Small intestine (tissue), 7 donors: ENCODE measurements at regions not wholly inside any gene's neighbourhood (a gene's known extent, or its start where the extent isn't known, plus 50 kb on each side); places are given as distances from the start of the nearest gene placed in this dataset.
A peak's percentile ranks its signal among the peaks of the same experiment; 100 is the strongest.

ENCODE experiments used
- DNase-seq, 2 donors: peaks; one replicate each; pipeline versions ENCODE4 v3.0.0 to v3.0.0-alpha.2; 2013
- FAIRE-seq: peaks from 2 replicates; lab custom pipeline; 2012; peaks lifted over from hg19 to GRCh38; lab: Jason Lieb, UNC
- H3K27ac ChIP-seq, 3 donors: one replicate each; pipeline ENCODE4 v1.5.1; 2013; ENCODE audit warnings: low read length in 2 of 3, mild to moderate bottlenecking in 2 of 3, control low read depth in 1 of 3, inconsistent platforms in 1 of 3, low read depth in 1 of 3, moderate library complexity in 1 of 3
- H3K27me3 ChIP-seq, 3 donors: one replicate each; pipeline ENCODE4 v1.6.1; 2013; ENCODE audit warnings: low read length in 3 of 3, inconsistent platforms in 1 of 3; ENCODE audit not compliant: control insufficient read depth in 3 of 3, insufficient read depth in 3 of 3
- H3K36me3 ChIP-seq, 3 donors: one replicate each; pipeline ENCODE4 v1.6.1; 2013; ENCODE audit warnings: low read length in 3 of 3, inconsistent platforms in 1 of 3, low read depth in 1 of 3, mild to moderate bottlenecking in 1 of 3, moderate library complexity in 1 of 3; ENCODE audit not compliant: control insufficient read depth in 3 of 3, insufficient read depth in 2 of 3
- H3K4me1 ChIP-seq, 3 donors: one replicate each; pipeline ENCODE4 v1.6.1; 2013; ENCODE audit warnings: low read length in 2 of 3, inconsistent platforms in 1 of 3, low read depth in 1 of 3, mild to moderate bottlenecking in 1 of 3, moderate library complexity in 1 of 3; ENCODE audit not compliant: control insufficient read depth in 3 of 3, insufficient read depth in 2 of 3
- H3K4me3 ChIP-seq, 3 donors: one replicate each; pipeline ENCODE4 v1.5.1; 2013; ENCODE audit warnings: low read length in 3 of 3, control low read depth in 1 of 3, inconsistent platforms in 1 of 3, low read depth in 1 of 3, mild to moderate bottlenecking in 1 of 3, moderate library complexity in 1 of 3
- H3K9me3 ChIP-seq, 2 donors: one replicate each; pipeline ENCODE4 v1.6.1; 2013; ENCODE audit warnings: low read depth in 1 of 2, low read length in 1 of 2; ENCODE audit not compliant: control insufficient read depth in 2 of 2, insufficient read depth in 1 of 2
- WGBS, 3 donors: extraction: QIAGEN DNeasy Blood & Tissue Kit; methylation state at CpG; one replicate each; pipeline ENCODE4 v1.1.7; 2013; 5-methylcytosine and 5-hydroxymethylcytosine counted together
- donor health status: healthy with polysubstance abuse.
- donor health status: control.
- donor health status: control.
- donor health status: Bipolar disorder and iron deficiency.
- donor health status: healthy.

- Histone ChIP-seq H3K9me3 (no peaks in the 10 kb centered on the region), H3K27me3 (peaks cover 0 to 4% (median 0%) of the 10 kb centered on the region in 3 donors), H3K4me3 (no peak overlapping the region), H3K4me1 (no peaks in the 10 kb centered on the region), H3K27ac (no peak overlapping the region), H3K36me3 (no peaks in the 10 kb centered on the region)
- DNase-seq, result peak in 1 of 2 donors; percentile 6
- FAIRE-seq, result no peak
- WGBS, 3 donors, result 40 to 54% (median 42%) methylated on average over 6 of the region's 6 CpGs
Measured at GRCh38 chr10:29908962-29909361, 150.4 kb downstream of the JCAD start.

- H3K4me3 ChIP-seq, result no peak overlapping the region
- WGBS, 3 donors, result 61 to 76% (median 65%) methylated on average over 2 of the region's 2 CpGs
Measured at GRCh38 chr10:29900865-29901264, 158.5 kb downstream of the JCAD start.

GRCh38 chr10:29897999-29898716, 161.2 kb downstream of the JCAD start:
- no peaks in the 10 kb centered on the region for H3K4me1 ChIP-seq
- FAIRE-seq, result no peak
- H3K27me3 ChIP-seq, result no peaks in the 10 kb centered on the region
- no peak for DNase-seq
- H3K4me3 ChIP-seq, result no peak overlapping the region
- no peaks in the 10 kb centered on the region for H3K36me3 ChIP-seq
- no peaks in the 10 kb centered on the region for H3K9me3 ChIP-seq
- H3K27ac ChIP-seq, result no peak overlapping the region
- WGBS, 3 donors, result 86 to 94% (median 86%) methylated on average over 6 of the region's 6 CpGs

More at GRCh38 chr10:29900865-29901264, 158.5 kb downstream of the JCAD start:
- Histone ChIP-seq H3K27me3 (no peaks in the 10 kb centered on the region), H3K36me3 (no peaks in the 10 kb centered on the region), H3K9me3 (no peaks in the 10 kb centered on the region), H3K4me1 (no peaks in the 10 kb centered on the region), H3K27ac (no peak overlapping the region)
- FAIRE-seq (no peak), DNase-seq (no peak)

- Histone ChIP-seq H3K27me3 (no peaks in the 10 kb centered on the region), H3K27ac (no peak overlapping the region), H3K4me1 (no peaks in the 10 kb centered on the region), H3K36me3 (no peaks in the 10 kb centered on the region), H3K9me3 (no peaks in the 10 kb centered on the region), H3K4me3 (no peak overlapping the region)
- FAIRE-seq, result no peak
- 57 to 77% (median 73%) methylated on average over 3 of the region's 3 CpGs for WGBS, 3 donors
- no peak for DNase-seq
Measured at GRCh38 chr10:29897430-29897829, 162.0 kb downstream of the JCAD start.

GRCh38 chr10:29896053-29896452, 163.3 kb downstream of the JCAD start:
- Histone ChIP-seq H3K27me3 (no peaks in the 10 kb centered on the region), H3K27ac (no peak overlapping the region), H3K4me1 (no peaks in the 10 kb centered on the region), H3K4me3 (no peak overlapping the region), H3K36me3 (no peaks in the 10 kb centered on the region), H3K9me3 (no peaks in the 10 kb centered on the region)
- DNase-seq, result no peak
- 17 to 40% (median 34%) methylated on average over 2 of the region's 2 CpGs for WGBS, 3 donors
- no peak for FAIRE-seq

- Histone ChIP-seq H3K36me3 (no peaks in the 10 kb centered on the region), H3K9me3 (no peaks in the 10 kb centered on the region), H3K4me1 (no peaks in the 10 kb centered on the region), H3K27ac (no peak overlapping the region), H3K27me3 (no peaks in the 10 kb centered on the region), H3K4me3 (no peak overlapping the region)
- WGBS, 3 donors, result 57 to 69% (median 63%) methylated on average over 6 of the region's 6 CpGs
- FAIRE-seq (no peak), DNase-seq (no peak)
Measured at GRCh38 chr10:29895456-29895855, 163.9 kb downstream of the JCAD start.

- no peak overlapping the region for H3K4me3 ChIP-seq
- no peaks in the 10 kb centered on the region for H3K27me3 ChIP-seq
- no peaks in the 10 kb centered on the region for H3K4me1 ChIP-seq
- no peaks in the 10 kb centered on the region for H3K9me3 ChIP-seq
- FAIRE-seq (no peak), DNase-seq (no peak)
- no peak overlapping the region for H3K27ac ChIP-seq
- 48 to 58% (median 52%) methylated on average over 1 of the region's 1 CpG for WGBS, 3 donors
- no peaks in the 10 kb centered on the region for H3K36me3 ChIP-seq
Measured at GRCh38 chr10:29888321-29888720, 171.1 kb downstream of the JCAD start.

- DNase-seq (peak in 1 of 2 donors; percentile 25), FAIRE-seq (no peak)
- WGBS, 3 donors, result 72 to 77% (median 76%) methylated on average over 3 of the region's 3 CpGs
Measured at GRCh38 chr10:29886299-29886698, 173.1 kb downstream of the JCAD start.

GRCh38 chr10:29883231-29883630, 176.2 kb downstream of the JCAD start:
- DNase-seq, result no peak
- WGBS, 3 donors, result 75 to 88% (median 84%) methylated on average over 3 of the region's 3 CpGs
- Histone ChIP-seq H3K27ac (no peak overlapping the region), H3K27me3 (no peaks in the 10 kb centered on the region), H3K9me3 (no peaks in the 10 kb centered on the region), H3K36me3 (no peaks in the 10 kb centered on the region), H3K4me1 (no peaks in the 10 kb centered on the region), H3K4me3 (no peak overlapping the region)
- no peak for FAIRE-seq

More at GRCh38 chr10:29886299-29886698, 173.1 kb downstream of the JCAD start:
- Histone ChIP-seq H3K27me3 (no peaks in the 10 kb centered on the region), H3K4me3 (no peak overlapping the region), H3K36me3 (no peaks in the 10 kb centered on the region), H3K27ac (no peak overlapping the region), H3K9me3 (no peaks in the 10 kb centered on the region), H3K4me1 (no peaks in the 10 kb centered on the region)
